ENCODE measurements at regions not wholly inside any gene's neighbourhood (a gene's known extent, or its start where the extent isn't known, plus 50 kb on each side); places are given as distances from the start of the nearest gene placed in this dataset.

DNA sequence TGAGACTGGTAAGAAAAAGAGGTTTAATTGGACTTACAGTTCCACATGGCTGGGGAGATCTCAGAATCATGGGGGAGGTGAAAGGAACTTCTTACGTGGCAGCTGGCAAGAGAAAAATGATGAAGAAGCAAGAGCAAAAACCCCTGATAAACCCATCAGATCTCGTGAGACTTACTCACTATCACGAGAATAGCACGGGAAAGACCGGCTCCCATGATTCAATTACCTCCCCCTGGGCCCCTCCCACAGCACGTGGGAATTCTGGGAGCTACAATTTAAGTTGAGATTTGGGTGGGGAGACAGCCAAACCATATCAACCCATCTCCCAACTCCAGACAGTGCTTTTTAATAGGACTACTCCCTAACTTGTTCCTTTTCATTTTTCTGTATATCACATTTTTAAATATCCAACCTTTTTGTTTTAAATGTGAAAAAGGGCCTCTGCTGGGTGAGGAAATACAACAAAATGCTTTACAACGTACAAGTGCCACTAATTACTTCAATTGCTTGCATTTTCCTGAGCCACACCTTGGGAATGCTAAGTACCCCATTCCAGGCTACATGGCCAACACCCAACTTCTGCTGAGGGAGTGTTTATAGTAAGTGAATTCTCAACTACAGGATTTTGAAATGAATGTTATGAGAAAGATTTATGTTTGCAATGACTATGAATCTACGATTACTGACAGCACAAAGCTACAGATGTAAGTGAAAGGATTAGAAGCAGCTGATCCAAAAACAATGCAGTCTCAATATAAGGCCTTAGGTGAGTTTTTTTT lies 294.1 kb upstream of the CD180 start:
- DNase-seq (ENCODE audit: low read depth, low spot score), result no peak
- H3K4me3 ChIP-seq (ENCODE audit: low read length), result no peak overlapping the region

DNA sequence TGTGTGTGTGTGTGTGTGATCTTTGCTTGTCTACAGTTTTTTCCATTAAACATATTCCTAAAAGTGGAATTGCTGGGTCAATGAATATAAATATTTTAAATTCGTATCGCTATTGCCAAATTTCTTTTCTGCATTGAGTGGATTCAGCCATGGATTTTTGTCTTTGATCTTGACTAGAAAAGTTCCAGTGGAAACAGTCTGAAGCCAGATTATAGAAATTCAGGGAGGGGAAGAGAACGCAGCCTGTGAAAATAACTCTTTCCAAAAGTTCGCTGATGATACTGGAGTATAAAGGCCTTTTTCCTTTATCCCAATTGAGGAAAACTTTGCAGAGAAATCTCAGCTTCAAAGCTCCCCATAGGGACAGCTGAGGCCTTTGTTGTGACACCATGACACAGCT lies 292.3 kb upstream of the CD180 start:
- DNase-seq (ENCODE audit: low read depth, low spot score), result no peak
- H3K4me3 ChIP-seq (ENCODE audit: low read length), result no peak overlapping the region

DNA sequence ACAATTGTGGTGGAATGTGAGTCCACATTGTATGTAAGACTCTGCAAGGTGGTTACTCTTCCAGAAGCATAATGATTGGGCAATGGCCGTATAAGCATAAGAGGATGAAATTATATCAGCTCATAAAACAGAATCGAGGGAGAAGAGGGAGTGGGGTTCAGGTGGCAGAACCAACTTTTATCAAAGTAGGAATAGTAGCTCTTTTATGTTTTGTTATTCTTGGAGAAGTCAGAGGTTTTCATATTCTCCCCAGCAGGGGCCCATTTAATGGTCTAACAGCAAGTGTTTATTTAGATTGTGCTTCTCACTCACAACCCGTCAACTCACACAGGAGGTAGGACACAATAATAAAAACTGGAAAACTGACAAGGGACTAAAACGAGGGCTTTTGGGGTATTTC lies 291.3 kb upstream of the CD180 start:
- DNase-seq (ENCODE audit: low read depth, low spot score), result no peak
- no peak overlapping the region for H3K4me3 ChIP-seq (ENCODE audit: low read length)

DNA sequence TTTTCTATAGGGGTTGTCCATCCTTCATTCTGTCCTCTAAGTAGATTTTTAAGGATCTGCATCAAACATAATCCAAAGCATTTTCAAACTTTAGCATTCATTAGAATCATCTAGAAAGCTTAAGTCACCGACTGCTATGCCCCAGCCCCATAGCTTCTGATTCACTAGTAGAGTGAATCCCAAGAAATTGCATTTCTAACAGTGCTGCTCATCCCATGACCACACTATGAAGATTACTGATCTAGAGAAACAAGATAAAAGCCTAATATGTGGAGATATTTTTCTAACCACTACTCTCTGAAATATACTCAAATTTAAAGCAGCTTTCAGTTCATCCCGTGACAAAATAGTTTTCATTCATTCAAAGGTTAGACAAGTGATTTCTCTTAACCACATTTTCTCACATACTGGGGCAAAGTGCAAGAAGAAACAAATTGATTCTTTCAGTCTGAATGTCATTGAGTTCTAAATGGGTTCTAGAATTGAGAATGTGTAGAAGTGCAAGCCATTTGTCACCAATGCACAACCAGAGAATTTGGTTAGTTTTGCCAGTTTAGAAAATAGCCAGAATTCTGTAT lies 286.9 kb upstream of the CD180 start:
- H3K4me3 ChIP-seq (ENCODE audit: low read length), result no peak overlapping the region
- DNase-seq (ENCODE audit: low read depth, low spot score), result no peak

DNA sequence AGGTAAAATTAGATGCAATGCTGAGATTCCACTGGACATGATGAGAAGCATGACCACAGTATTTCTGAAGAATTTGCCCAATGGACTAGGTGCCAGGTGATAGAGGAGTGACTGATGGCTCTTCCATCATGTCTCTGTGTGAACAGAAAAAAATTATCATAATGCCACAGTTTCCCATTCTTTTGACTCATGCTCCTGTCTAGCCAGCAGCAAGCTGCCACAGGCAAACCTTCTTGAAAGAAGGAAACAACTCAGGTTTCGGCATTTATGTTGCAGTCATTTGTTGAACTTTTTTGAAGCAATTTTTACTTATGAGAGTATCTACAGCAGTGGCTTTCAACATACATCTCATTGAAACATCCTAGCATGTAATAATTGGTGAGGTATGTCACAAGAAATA lies 284.8 kb upstream of the CD180 start:
- no peak for DNase-seq (ENCODE audit: low read depth, low spot score)
- no peak overlapping the region for H3K4me3 ChIP-seq (ENCODE audit: low read length)

DNA sequence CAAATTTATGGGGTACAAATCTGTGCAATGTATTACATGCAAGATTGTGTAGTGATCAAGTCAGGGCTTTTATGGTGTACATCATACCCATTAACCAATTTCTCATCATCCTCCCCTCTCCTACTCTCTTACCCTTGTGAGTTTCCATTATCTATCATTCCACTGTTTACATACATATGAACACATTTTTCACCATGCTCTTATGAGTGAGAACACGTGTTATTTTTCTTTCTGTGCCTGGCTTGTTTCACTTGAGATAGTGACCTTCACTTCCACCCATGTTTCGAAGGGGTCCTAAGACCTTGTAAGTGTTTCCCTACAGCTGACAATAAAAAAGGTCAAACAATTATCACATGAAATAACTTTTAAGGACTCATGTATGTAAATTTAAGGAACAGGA lies 281.7 kb upstream of the CD180 start:
- H3K4me3 ChIP-seq (ENCODE audit: low read length), result no peak overlapping the region
- DNase-seq (ENCODE audit: low read depth, low spot score), result no peak

DNA sequence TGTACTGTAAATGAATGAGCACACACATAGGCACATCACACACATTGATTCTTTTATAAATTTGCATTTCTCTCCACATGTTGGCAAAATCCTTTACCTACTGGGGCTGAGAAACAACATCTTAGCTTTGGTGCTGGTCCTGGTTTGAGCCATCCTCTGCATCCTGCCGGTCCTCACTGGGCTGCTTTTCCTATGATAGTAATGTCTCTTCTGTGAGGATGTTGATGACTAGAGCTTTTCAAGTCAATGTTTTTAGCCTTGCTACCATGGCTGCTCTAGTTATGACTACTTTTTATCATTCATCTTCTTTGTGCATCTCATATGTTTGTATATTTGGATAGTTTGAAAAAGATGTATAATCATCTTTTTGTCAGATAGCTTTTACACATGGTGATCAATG lies 280.4 kb upstream of the CD180 start:
- no peak overlapping the region for H3K4me3 ChIP-seq (ENCODE audit: low read length)

DNA sequence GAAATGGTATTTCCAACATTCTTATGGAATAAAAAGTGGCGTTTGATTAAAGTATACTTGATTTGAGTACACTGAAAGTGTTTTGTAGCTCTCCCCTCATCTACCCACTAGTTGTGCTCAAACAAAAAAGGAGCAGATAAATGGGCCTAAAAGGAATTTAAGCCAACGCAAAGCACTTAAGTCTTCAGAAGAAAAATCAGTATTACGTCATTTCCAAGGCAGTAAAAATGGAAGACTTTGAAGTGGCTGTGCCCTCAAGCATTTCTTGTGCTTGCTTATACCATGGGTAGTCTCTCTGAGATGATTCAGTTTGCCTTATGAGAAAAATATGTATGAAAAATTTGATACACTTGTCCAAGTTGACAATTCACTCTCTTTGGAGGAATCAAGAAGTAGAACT lies 279.9 kb upstream of the CD180 start:
- no peak overlapping the region for H3K4me3 ChIP-seq (ENCODE audit: low read length)
- peak; percentile 68 for DNase-seq (ENCODE audit: low read depth, low spot score)

More for the DNA sequence above, 280.4 kb upstream of the CD180 start:
- no peak for DNase-seq (ENCODE audit: low read depth, low spot score)

DNA sequence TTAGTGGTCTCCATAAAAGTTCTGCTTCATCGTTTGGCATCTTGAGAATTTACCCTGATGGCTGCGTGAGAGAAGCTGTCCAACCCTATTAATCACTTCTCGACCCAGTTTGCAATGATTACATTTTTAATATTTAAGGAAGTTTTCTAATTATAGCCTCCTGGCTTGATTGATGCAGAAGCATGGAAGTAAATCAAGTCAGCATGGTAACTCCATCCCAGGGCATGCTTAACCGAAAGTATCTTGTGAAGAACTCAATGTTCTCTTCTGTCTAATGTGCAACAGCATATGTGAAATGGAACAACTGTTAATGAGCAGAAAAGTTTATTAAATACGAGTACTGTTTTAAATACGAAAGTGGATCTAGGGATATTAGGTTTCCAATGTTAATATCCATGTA lies 278.9 kb upstream of the CD180 start:
- H3K4me3 ChIP-seq (ENCODE audit: low read length), result no peak overlapping the region
- DNase-seq (ENCODE audit: low read depth, low spot score), result no peak

DNA sequence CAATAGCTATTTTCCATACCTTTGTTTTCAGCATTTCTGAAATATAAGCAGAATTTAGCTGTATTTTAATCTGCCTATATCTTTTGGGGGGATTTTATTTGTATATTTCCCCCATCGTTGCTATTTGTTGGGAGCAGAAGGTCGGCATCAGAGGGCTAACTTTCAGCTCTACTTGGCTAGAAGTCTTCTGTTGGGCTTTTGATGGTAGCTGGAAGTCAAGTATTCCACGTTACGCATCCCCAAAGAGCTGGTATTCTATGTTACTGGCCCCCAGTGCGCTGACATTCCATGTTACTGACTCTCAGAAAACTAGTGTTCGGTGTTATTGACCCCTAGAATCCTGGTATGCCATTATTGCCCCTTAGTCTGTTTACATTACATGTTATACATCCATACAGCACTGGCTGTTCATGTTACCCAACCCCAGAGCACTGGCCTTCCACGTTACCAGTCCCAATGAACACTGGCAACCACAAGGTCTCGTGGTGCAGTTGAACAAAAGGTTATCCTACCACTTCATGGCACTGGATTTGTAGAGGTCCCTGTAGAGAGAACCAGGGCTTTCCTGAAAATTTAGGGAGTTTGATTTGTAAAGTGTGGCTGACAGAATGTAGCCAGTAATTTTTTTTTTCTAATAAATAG lies 278.1 kb upstream of the CD180 start:
- H3K4me3 ChIP-seq (ENCODE audit: low read length), result no peak overlapping the region

DNA sequence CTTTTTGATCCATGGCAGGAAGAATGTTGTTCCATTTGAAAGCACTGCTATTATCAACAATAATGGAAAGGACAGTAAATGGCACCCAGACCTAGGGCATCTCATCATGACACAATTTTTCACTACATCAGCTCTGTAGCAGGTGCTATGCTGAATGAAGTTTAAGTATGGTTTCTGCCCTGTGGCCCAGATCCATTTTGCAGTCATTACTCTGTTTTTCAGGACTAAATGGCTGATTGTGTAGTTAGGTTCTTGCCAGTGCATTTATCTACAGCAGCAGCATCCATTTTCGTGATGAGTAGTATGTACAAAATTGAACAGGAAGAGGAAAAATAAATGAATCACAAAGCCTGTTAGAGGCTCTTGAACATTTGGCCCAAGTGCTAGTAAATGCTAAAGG lies 270.5 kb upstream of the CD180 start:
- no peak for DNase-seq (ENCODE audit: low read depth, low spot score)
- H3K4me3 ChIP-seq (ENCODE audit: low read length), result no peak overlapping the region

More for the DNA sequence above, 278.1 kb upstream of the CD180 start:
- no peak for DNase-seq (ENCODE audit: low read depth, low spot score)

DNA sequence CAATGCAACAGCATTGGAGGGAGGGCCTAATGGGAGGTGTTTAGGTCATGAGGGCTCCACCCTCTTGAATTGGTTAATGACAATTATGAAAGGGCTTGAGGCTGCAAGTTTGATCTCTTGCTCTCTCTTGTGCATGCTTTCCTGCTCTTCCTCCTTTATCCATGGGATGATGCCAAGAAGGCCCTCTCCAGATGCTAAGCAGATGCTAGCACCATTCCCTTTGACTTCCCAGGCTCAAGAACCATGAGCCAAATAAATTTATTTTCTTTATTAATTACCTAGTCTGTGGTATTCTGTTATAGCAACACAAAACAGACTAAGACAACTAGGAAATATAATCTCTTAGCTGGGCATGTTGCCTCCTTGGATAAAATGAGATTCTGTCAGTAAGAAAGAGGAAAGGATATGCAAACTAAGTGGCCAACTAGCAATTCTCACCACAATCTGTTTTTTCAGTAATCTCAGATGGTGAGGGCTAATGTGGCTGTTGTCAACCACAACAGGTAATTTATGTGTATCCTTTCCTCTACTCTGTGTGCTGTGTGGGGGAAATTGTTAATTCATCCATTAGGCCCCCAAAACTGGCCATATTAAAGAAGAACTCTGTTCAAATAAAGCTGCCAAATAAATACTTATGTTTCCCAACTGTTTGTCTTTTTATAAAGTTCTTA lies 269.1 kb upstream of the CD180 start:
- DNase-seq (ENCODE audit: low read depth, low spot score), result no peak
- H3K4me3 ChIP-seq (ENCODE audit: low read length), result no peak overlapping the region

DNA sequence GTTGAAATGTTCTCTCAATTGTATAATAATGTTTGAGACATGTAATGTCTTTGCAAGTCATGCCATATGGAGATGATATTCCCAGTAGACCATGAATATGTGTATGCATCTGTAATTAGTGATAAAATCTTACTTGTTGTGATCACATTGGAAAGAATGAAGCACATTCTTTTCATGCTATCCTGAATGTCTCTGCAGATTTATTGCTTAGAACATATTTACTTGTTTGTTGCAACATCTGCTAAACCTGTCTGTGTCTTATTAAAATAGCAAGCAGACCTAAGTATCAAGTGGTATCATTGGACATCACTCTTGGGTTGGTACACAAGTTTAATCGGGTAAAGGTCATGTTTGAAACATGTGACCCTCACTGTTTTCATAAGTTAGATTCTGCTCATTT lies 265.5 kb upstream of the CD180 start:
- H3K4me3 ChIP-seq (ENCODE audit: low read length), result no peak overlapping the region
- DNase-seq (ENCODE audit: low read depth, low spot score), result no peak

DNA sequence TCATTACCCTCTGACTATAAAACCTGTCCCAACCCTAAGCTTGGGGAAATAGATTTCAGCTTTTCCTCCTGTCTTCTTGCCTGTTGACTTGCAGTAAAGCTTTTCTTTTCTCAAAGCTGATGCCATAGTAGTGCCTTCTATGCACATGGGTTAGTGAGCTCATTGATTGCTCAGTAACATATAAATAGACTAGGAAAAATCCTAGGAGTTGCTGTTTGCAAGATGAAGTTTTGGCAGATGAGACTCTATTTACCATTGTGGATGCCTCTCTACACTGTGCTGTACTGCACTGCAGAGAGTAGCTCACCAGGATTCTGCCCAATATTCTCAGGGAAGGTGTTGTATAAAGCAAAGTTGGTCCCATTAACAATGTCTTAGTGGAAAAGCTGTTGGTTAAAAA lies 262.7 kb upstream of the CD180 start:
- H3K4me3 ChIP-seq (ENCODE audit: low read length), result no peak overlapping the region
- DNase-seq (ENCODE audit: low read depth, low spot score), result no peak

DNA sequence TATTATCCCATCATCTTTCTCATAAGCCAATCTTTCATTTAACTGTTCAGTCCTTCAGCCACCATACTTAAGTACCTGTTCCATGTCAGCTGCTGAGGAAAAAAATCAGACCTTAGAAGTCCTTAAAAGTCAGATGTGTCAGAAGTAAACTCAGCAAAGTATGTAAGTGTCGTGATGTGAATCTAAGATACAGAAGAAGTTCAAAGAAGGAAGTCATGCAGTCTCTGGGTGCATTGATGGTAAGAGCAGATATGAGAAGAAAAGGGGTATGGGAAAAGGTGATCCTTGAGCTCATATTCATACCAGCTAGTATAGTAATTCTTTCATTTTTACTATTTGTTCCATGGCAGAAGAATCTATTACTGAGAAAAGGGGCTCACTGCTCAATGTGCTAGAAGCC lies 259.4 kb upstream of the CD180 start:
- DNase-seq (ENCODE audit: low read depth, low spot score), result no peak

DNA sequence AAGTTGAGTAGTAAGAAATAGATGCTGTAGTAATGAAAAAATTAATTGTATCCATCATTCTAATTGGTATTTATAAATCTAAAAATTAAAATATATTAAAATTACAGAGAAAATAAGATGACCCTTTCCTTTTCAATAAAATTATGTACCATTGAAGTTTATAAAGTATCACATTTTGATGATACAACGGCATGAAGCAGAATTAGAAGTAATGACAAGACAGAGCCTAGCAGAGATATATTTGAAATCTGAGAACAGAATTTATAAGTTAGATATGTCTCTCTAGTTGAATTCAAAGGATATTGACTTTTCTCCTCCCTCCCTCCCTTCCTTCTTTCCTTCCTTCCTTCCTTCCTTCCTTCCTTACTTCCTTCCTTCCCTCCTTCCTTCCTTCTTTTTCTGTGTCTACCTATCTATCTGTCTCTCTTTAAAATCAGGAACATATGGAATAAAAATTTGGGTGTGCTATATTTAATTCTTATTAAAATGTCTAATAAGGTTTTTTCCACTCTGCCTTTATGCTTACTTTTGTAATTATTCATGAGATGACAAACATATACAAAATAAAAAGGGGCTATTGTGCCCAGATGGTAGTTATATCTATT lies 258.5 kb upstream of the CD180 start:
- no peak for DNase-seq (ENCODE audit: low read depth, low spot score)
- H3K4me3 ChIP-seq (ENCODE audit: low read length), result no peak overlapping the region

More for the DNA sequence above, 259.4 kb upstream of the CD180 start:
- no peak overlapping the region for H3K4me3 ChIP-seq (ENCODE audit: low read length)

DNA sequence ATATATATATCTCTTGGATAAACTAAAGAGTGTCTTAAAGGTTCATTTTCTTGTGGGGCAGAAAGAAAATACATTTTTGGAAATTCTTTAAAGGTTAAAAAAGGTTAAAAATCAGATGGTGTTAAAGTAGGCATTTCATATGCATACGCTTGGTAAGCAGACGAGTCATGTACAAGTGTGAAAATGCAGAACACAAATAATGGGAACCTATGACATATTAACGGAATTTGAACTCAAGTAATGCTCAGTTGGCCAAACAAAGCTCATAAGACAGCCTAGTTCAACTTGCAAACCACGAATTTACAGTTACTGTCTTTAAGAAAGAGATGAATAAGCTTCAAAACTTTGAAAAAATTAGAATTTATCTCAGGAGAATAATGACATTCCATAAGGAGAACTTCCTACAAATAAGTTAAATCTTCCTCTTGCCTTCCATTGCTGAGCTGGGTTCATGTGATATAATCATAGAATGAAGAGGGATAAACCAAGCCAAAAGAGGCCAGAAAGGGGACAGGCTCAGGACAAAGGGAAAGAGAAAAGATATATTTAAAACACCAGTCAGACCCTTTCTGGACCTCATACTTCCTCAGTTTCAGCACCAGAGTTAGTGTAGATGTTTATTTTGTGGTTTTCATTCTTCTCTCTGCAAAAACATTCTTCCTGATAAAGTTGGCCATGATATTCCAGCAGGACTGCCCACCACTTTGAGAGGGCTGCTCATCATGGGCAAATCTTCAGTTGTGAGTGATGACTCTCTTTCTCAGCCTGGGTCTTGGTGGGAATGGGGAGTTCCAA lies 256.7 kb upstream of the CD180 start:
- DNase-seq (ENCODE audit: low read depth, low spot score), result no peak
- no peak overlapping the region for H3K4me3 ChIP-seq (ENCODE audit: low read length)

DNA sequence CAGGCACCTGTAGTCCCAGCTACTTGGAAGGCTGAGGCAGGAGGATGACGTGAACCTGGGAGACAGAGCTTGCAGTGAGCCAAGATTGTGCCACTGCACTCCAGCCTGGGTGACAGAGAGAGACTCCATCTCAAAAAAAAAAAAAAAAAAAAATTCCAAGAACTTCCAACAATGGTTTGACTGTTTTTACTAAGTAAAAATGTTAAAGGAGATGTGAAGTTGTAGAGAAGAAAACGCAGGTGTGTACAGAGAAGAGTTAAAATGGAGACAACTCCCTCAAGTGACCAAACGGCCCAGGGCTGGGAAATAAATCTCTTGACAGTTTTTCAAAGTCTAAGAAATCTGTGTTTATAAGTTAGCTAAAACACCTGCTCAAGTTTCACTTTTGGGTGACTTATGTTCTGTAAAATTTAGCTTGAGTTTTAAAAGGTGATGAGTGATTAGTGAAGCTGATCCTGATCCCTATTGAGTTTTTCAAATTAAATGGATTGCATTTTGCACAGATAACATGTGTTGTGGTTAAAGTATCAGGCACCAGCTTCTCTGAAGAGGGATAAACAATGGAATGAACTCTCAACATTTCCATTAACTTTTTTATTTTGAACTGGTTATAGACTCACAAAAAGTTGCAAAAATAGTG lies 255.2 kb upstream of the CD180 start:
- DNase-seq (ENCODE audit: low read depth, low spot score), result no peak
- no peak overlapping the region for H3K4me3 ChIP-seq (ENCODE audit: low read length)

DNA sequence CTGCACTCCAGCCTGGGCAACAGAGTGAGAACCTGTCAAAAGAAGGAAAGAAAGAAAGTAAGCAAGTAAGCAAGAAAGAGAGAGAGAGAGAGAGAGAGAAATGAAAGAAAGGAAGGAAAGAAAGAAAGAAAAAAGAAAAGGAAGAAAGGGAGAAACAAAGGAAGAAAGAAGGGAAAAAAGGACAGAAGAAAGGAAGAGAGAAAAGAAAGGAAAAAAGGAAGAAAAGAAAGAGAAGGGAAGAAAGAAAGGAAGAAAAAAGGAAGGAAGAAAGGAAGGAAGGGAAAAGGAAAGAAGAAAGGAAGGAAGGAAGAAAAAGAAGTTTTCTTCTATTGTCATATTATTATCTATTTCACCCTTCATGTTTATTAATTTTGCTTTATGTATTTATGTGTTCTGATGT lies 251.1 kb upstream of the CD180 start:
- no peak for DNase-seq (ENCODE audit: low read depth, low spot score)
- H3K4me3 ChIP-seq (ENCODE audit: low read length), result no peak overlapping the region

Data from Jurkat, Clone E6-1 (cell line).